Stimulated activated CD4-positive, alpha-beta T cell treated with anti-CD3 and anti-CD28 coated beads, Interleukin-2, amount 100 ng/mL, for 4 hours (primary cell): ENCODE measurements at regions not wholly inside any gene's neighbourhood (a gene's known extent, or its start where the extent isn't known, plus 50 kb on each side); places are given as distances from the start of the nearest gene placed in this dataset.
"Not testable (repeated sequence)": the region's sequence is repeated elsewhere in the genome, so short reads cannot be mapped to it uniquely, and the experiment has no call there.

Source experiments
- DNase-seq: peaks from one replicate; pipeline ENCODE4 v3.0.0-alpha.2; 2020; ENCODE audit warnings: low read depth

DNA sequence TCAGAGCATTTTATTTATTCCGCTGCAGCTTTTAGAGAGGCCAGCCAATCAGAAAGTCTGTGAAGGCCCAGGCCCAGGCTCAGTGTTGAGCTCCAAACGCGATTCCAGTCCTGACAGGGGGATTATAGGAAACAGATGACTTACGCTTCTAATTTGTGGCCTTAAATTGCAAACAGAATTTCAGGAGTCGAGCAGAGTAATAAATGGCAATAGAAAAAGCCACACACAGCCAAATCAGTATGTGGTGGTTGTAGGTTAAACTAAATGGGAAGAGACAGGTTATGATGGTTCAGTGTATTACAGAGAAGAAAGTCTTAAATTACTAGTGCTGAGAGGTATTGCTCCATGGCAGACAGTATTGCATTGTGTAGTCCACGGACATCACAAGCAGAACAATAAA lies 131.0 kb upstream of the ZEB2 start:
- DNase-seq = no peak

DNA sequence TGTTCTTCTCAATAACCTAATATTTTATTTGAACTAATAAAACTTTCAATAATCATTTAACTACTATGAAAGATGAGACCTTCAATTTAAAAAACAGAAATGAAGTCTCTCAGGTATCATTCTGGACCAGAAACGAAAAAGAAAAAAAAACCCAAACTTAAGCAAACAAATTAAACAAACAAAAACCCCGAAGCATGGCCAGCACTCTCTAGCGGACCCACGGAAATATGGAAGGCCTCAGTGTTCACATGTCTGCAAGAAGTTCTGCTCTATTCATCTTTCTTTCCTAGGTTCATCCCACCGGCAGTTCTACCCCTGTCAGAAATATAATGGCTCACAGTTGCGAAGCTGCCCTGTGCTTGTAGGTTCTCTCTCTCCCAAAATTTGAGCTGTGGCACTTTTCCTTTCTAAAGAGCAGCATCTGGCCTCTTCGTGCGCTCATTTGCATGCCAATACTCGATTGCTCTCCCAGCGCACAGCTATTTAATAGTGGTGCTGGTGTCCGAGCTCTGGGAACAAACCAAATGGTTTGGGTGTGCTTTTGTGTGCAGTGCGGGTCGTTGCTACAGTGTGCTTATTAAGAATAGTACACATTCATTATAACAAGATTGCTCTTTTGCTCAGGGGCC lies 129.0 kb upstream of the ZEB2 start:
- DNase-seq = no peak

DNA sequence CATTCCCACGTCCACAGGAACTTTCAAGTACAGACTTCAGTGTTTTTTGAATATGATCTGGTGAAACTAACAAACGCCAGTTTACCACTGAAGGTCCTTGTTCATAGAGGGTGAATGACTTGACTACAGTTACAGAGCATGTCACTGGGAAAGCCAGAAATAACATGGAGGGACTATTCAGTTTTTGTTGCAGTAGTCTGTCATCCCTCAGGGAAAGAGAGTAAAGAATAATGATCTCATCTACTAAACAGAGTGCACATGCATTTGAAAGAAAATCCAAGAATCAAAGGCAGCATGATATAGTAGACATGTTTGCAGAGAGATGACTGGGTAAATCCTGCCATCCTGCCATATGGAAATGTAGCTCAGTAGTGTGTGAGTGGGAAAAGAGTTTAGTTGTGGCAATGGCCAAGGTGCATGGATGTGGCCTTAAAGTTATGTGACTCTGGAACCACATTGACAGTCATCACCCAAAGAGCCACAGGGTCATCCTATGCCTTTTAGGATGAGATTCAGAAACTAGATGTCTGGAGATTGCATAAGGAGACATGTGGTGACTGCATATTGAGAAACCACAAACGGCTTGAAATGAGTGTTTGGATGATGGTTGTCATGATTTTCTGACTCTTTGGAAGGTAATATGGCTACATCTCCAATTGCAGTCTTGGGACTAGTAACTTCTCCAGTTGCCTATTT lies 125.3 kb upstream of the ZEB2 start:
- DNase-seq = no peak

DNA sequence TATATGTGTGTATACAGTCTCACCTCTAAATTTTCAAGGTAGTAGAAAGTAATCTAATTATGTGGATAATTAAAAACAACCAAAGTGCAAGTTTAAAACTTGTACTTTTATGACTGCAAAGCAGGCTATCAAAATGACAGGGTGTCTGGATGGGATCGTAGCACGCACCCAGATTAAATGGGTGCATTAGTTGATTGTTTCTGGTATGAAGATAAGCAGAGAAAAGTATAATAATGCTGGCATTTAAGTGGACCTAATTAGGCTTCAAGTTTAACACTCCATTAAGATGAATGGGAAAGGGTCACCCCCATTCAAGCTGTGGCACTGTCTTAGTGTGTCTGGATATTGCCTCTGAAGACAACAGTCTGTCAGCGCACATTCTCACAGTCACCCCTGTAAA lies 124.6 kb upstream of the ZEB2 start:
- DNase-seq = no peak

GRCh38 chr2:144643537-144644336 lies 123.8 kb upstream of the ZEB2 start:
- DNase-seq = no peak

DNA sequence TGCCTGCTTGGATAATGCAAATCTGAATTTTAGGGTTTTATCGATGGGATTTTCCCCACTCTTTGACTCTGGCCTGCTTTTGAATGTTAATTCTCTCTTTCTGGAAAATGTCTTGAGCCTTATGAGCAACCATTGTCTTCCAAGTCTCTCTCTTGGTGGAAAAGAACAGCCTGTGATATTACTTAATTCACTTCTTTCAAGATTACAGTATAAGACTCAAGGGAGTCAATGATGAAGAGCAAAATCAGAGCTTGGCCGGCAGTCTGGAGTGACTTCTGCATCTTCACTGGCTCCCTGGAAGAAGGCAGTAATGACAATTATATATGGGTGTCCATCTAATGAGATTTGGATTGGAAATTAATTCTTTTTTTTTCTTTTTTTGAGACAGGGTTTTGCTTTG lies 122.9 kb upstream of the ZEB2 start:
- DNase-seq = no peak

- no peak for DNase-seq
Measured at GRCh38 chr2:144642131-144642530, 122.2 kb upstream of the ZEB2 start.

GRCh38 chr2:144638250-144638649 lies 118.3 kb upstream of the ZEB2 start:
- DNase-seq = not testable (repeated sequence)

DNA sequence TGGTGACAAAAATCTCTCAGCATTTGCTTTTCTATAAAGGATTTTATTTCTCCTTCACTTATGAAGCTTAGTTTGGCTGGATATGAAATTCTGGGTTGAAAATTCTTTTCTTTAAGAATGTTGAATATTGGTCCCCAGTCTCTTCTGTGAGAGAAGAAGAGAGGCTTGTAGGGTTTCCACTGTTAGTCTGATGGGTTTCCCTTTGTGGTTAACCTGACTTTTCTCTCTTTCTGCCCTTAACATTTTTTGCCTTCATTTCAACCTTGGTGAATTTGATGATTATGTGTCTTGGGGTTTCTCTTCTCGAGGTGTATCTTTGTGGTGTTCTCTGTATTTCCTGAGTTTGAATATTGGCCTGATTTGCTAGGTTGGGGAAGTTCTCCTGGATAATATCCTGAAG lies 116.9 kb upstream of the ZEB2 start:
- not testable (repeated sequence) for DNase-seq

DNA sequence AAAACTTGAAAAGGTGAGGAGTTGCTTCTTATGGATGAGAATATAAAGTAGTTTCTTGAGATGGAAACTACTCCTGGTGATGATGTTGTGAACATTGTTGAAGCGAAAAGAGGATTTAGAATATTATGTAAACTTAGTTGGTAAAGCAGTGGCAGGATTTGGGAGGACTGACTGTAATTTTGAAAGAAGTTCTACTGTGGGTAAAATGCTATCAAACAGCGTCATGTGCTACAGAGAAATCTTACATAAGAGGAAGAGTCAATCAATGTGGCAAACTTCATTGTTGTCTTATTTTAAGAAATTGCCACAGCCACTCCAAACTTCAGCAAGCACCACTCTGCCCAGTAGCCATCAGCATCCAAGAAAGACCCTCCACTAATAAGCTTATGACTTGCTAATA lies 112.9 kb upstream of the ZEB2 start:
- DNase-seq = no peak

- DNase-seq = no peak
Measured at GRCh38 chr2:144631636-144632035, 111.7 kb upstream of the ZEB2 start.

GRCh38 chr2:144630459-144631215 lies 110.7 kb upstream of the ZEB2 start:
- no peak for DNase-seq

DNA sequence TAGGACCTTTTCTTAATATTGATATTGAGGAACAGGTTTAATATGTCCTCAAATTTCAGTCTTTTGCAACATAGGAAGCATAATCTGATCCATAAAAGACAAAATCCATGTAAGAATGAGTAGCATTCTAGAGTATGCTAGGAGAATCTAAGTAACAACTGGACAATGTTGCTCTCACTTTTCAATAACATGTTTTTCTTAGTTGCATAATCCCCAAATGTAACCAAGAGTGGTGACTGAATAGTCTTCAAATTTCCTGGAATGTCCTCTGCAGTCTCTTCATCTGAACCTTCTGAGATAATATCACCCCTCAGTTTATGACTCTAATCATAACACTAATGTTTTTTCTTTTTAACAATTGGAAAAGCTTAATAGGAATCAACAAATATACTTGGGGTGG lies 110.0 kb upstream of the ZEB2 start:
- no peak for DNase-seq

- no peak for DNase-seq
Measured at GRCh38 chr2:144628566-144628965, 108.6 kb upstream of the ZEB2 start.

- DNase-seq = no peak
Measured at GRCh38 chr2:144625626-144626025, 105.7 kb upstream of the ZEB2 start.

DNA sequence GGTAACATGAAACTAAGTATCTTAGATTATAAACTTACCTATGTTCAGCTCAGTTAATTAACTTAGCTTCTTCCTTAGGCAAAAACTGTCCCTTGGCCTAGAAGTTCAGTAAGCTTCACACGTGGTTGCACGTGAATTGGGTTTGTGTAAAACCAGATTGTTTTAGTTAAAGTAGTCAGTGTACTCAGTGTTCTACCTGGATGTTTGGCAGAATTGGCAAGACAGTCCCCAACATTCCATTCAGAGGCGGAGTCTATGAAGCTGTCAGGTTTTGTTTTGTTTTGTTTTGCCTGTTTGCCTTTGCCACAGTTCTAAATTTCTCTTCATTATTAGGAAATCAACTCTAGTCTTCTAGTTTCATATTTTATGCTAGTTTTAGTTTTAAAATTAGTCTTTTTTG lies 105.3 kb upstream of the ZEB2 start:
- DNase-seq = no peak

DNA sequence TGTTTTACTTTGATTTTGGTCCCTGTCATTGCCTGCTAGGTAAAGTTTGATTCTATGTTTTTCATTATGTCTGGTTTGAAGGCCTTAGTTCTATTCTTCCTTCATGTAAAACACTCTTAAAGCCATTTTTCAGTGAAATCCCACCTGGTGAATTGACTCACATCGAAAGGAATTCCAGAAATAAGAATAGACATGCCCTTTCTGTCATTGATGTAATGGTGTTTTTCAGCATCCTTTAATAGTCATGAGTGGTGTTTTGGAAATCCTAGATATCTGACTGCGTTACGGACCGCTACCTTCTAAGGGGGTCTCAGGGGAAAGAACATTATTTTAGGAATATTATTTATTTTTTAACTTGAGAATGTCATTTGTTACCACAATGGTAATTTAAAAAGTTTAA lies 104.5 kb upstream of the ZEB2 start:
- no peak for DNase-seq

- not testable (repeated sequence) for DNase-seq
Measured at GRCh38 chr2:144622373-144622772, 102.5 kb upstream of the ZEB2 start.

GRCh38 chr2:144621266-144621665 lies 101.3 kb upstream of the ZEB2 start:
- DNase-seq = no peak

- no peak for DNase-seq
Measured at GRCh38 chr2:144619760-144620159, 99.8 kb upstream of the ZEB2 start.

GRCh38 chr2:144617171-144617570 lies 97.3 kb upstream of the ZEB2 start:
- DNase-seq = not testable (repeated sequence)

DNA sequence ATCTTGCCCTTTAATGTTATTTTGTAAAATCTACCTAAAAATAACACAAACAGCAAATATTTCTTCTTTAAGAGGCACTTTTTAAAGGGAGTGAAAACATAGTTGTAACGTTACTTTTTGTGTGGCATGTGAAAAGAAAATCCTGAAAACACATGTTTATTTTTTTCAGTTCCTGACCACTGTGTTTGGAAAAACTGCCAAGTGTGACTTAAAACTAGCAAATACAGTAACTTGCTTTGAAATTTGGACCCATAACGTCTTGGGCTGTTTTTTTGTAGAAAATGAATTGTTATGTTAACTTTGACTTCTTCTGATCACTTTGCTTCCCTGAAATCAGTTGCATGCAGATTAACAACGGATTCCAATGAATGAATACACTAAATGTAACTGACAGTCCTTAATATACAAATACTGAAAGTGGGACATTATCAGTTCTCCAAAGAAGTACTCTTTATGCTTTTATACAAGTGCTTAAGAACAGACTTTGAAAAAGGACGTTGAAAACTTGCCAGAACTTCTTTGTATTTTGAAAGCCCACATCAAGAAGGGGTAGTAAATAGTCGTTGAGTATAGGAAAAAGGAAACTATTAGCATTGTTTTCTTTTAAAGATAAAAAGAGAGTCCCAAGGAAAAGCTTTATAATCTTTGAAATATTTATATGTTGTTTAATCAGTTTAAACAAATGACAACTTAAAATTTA lies 96.1 kb upstream of the ZEB2 start:
- DNase-seq = no peak
